SK-N-SH (cell line): ENCODE measurements at regions not wholly inside any gene's neighbourhood (a gene's known extent, or its start where the extent isn't known, plus 50 kb on each side); places are given as distances from the start of the nearest gene placed in this dataset.

Experiments used
- CTCF ChIA-PET: fragments of 300-600, 350-600 bp; formaldehyde crosslinking; extraction: SDS; loops from one replicate; lab custom pipeline; 2021; lab: Yijun Ruan, JAX
- POLR2A ChIA-PET: fragments of 350-600 bp; sonication (Branson Sonifier 250); formaldehyde crosslinking; extraction: SDS; loops from one replicate; lab custom pipeline; 2020; ENCODE audit warnings: antibody characterized with exemption, inconsistent platforms; lab: Yijun Ruan, JAX
- DNase-seq: peaks from one replicate; pipeline ENCODE4 v3.0.0; 2012
- H2AFZ ChIP-seq: fragments of 200-600 bp; sonication (generic); 2 replicates; pipeline ENCODE4 v1.8.1; 2016; ENCODE audit warnings: antibody characterized with exemption, mild to moderate bottlenecking, low read depth
- H3F3A ChIP-seq: fragments of 200-600 bp; sonication (generic); replicated peaks from 2 replicates; pipeline ENCODE3; 2016; ENCODE audit warnings: antibody characterized with exemption, mild to moderate bottlenecking; ENCODE audit not compliant: insufficient read depth
- H3K27ac ChIP-seq, 2 experiments: fragments of 200-500 bp in 1 of 2; fragments of 200-600 bp in 1 of 2; sonication (Bioruptor generic) in 1 of 2; sonication (generic), shearing (Covaris generic) in 1 of 2; 2 replicates each; pipeline versions ENCODE4 v1.5.1 to v1.6.1; 2014 to 2016; ENCODE audit warnings: low read depth in 2 of 2, inconsistent platforms in 1 of 2, low read length in 1 of 2, mild to moderate bottlenecking in 1 of 2, mixed read lengths in 1 of 2
- H3K27me3 ChIP-seq: fragments of 200-600 bp; sonication (generic), shearing (Covaris generic); 2 replicates; pipeline ENCODE4 v1.6.1; 2016; ENCODE audit warnings: mixed run types; ENCODE audit not compliant: insufficient read depth
- H3K36me3 ChIP-seq, 2 experiments: fragments of 200-500 bp in 1 of 2; fragments of 200-600 bp in 1 of 2; sonication (Bioruptor generic) in 1 of 2; sonication (generic) in 1 of 2; replicated peaks in 1 of 2; 2 replicates each; pipeline versions ENCODE3 to v1.5.1; 2014 to 2016; ENCODE audit warnings: low read length in 1 of 2, mild to moderate bottlenecking in 1 of 2; ENCODE audit not compliant: insufficient read depth in 2 of 2, control insufficient read depth in 1 of 2
- H3K4me1 ChIP-seq, 2 experiments: fragments of 200-500 bp in 1 of 2; fragments of 200-600 bp in 1 of 2; sonication (Bioruptor generic) in 1 of 2; sonication (generic), shearing (Covaris generic) in 1 of 2; 2 replicates each; pipeline versions ENCODE4 v1.5.1 to v1.6.1; 2014 to 2016; ENCODE audit warnings: low read depth in 1 of 2, low read length in 1 of 2, mixed run types in 1 of 2; ENCODE audit not compliant: insufficient read depth in 2 of 2, control insufficient read depth in 1 of 2
- H3K4me2 ChIP-seq: fragments of 200-600 bp; sonication (generic), shearing (Covaris generic); 2 replicates; pipeline ENCODE4 v1.6.1; 2017; ENCODE audit warnings: mixed run types
- H3K4me3 ChIP-seq, 2 experiments: fragments of 200-500 bp in 1 of 2; fragments of 200-600 bp in 1 of 2; sonication (Bioruptor generic) in 1 of 2; sonication (generic), shearing (Covaris generic) in 1 of 2; 2 replicates each; pipeline versions ENCODE4 v1.5.1 to v1.8.1; 2014 to 2016; ENCODE audit warnings: low read depth in 2 of 2, inconsistent platforms in 1 of 2, low read length in 1 of 2, mild to moderate bottlenecking in 1 of 2, mixed read lengths in 1 of 2, moderate library complexity in 1 of 2
- H3K79me2 ChIP-seq: fragments of 200-600 bp; sonication (generic); 2 replicates; pipeline ENCODE4 v1.8.1; 2017; ENCODE audit warnings: mild to moderate bottlenecking; ENCODE audit not compliant: insufficient read depth
- H3K9ac ChIP-seq: fragments of 200-600 bp; sonication (generic); 2 replicates; pipeline ENCODE4 v1.6.1; 2017; ENCODE audit warnings: mixed run types
- H3K9me2 ChIP-seq: fragments of 200-600 bp; sonication (generic); 2 replicates; pipeline ENCODE4 v1.6.1; 2017; ENCODE audit warnings: mixed run types
- H3K9me3 ChIP-seq: fragments of 200-600 bp; sonication (generic); 2 replicates; pipeline ENCODE4 v1.6.1; 2017; ENCODE audit warnings: mixed run types, mild to moderate bottlenecking, moderate library complexity
- H4K20me1 ChIP-seq: fragments of 200-600 bp; sonication (generic); 2 replicates; pipeline ENCODE4 v1.6.1; 2017; ENCODE audit warnings: mild to moderate bottlenecking, mixed run types; ENCODE audit not compliant: insufficient read depth
- ELF1 ChIP-seq: IDR thresholded peaks from 2 replicates; pipeline ENCODE4 v1.4.0; 2012
- EP300 ChIP-seq, 2 experiments: IDR thresholded peaks; 2 replicates each; pipeline versions ENCODE4 v1.4.0 to v1.6.1; 2012; ENCODE audit warnings: borderline replicate concordance in 1 of 2, low read depth in 1 of 2, low read length in 1 of 2
- FOSL2 ChIP-seq: IDR thresholded peaks from 2 replicates; pipeline ENCODE4 v1.4.0; 2012; ENCODE audit warnings: low read depth, mild to moderate bottlenecking, moderate library complexity, borderline replicate concordance
- FOXJ3 ChIP-seq: sonication (generic); formaldehyde crosslinking; IDR thresholded peaks from 2 replicates; pipeline ENCODE4 v1.5.1; 2020; ENCODE audit warnings: mild to moderate bottlenecking, missing genetic modification reagents
- GABPA ChIP-seq: IDR thresholded peaks from 2 replicates; pipeline ENCODE4 v1.4.0; 2012; ENCODE audit warnings: low read depth, mild to moderate bottlenecking
- GATA2 ChIP-seq: sonication (generic); formaldehyde crosslinking; IDR thresholded peaks from 2 replicates; pipeline ENCODE4 v1.5.0; 2020; ENCODE audit warnings: mild to moderate bottlenecking, missing genetic modification reagents
- JUND ChIP-seq: IDR thresholded peaks from 2 replicates; pipeline ENCODE4 v1.4.0; 2012
- MAX ChIP-seq: IDR thresholded peaks from 2 replicates; pipeline ENCODE4 v1.4.0; 2012; ENCODE audit warnings: low read depth
- MEF2A ChIP-seq: IDR thresholded peaks from 2 replicates; pipeline ENCODE4 v1.4.0; 2012; ENCODE audit warnings: low read depth, borderline replicate concordance
- NFIC ChIP-seq: IDR thresholded peaks from 2 replicates; pipeline ENCODE4 v1.4.0; 2012; ENCODE audit warnings: borderline replicate concordance
- PBX3 ChIP-seq: IDR thresholded peaks from 2 replicates; pipeline ENCODE4; 2012
- RAD21 ChIP-seq: IDR thresholded peaks from 2 replicates; pipeline ENCODE4 v1.6.1; 2012; ENCODE audit warnings: mild to moderate bottlenecking, low read length
- RCOR1 ChIP-seq: fragments of 150-350 bp; IDR thresholded peaks from 2 replicates; pipeline ENCODE4 v1.6.1; 2017; ENCODE audit warnings: antibody characterized with exemption, low read length
- REST ChIP-seq: IDR thresholded peaks from 2 replicates; pipeline ENCODE4 v1.6.1; 2012; ENCODE audit warnings: mild to moderate bottlenecking, low read depth, low read length, moderate library complexity
- RXRA ChIP-seq: IDR thresholded peaks from 2 replicates; pipeline ENCODE4 v1.4.0; 2012; ENCODE audit warnings: low read depth, mild to moderate bottlenecking, borderline replicate concordance
- SMC3 ChIP-seq: IDR thresholded peaks from 2 replicates; pipeline ENCODE4 v1.6.1; 2012; ENCODE audit warnings: low read depth, low read length, improper control_type of control experiment
- TAF1 ChIP-seq: IDR thresholded peaks from 2 replicates; pipeline ENCODE4 v1.6.1; 2012; ENCODE audit warnings: low read depth, mild to moderate bottlenecking, low read length, moderate library complexity, borderline replicate concordance
- TCF12 ChIP-seq: IDR thresholded peaks from 2 replicates; pipeline ENCODE4 v1.4.0; 2012
- TEAD4 ChIP-seq: IDR thresholded peaks from 2 replicates; pipeline ENCODE4 v1.4.0; 2012; ENCODE audit warnings: mild to moderate bottlenecking, borderline replicate concordance; ENCODE audit not compliant: insufficient read depth
- USF1 ChIP-seq: IDR thresholded peaks from 2 replicates; pipeline ENCODE4 v1.4.0; 2012; ENCODE audit warnings: low read depth, borderline replicate concordance
- USF2 ChIP-seq: fragments of 150-350 bp; IDR thresholded peaks from 2 replicates; pipeline ENCODE4 v1.6.1; 2017; ENCODE audit warnings: antibody characterized with exemption, low read length, low read depth, borderline replicate concordance
- YY1 ChIP-seq: IDR thresholded peaks from 2 replicates; pipeline ENCODE4 v1.4.0; 2012; ENCODE audit warnings: low read depth, mild to moderate bottlenecking
- WGBS: methylation state at CpG from one replicate; pipeline ENCODE4 v1.1.6; 2017; ENCODE audit warnings: low lambda C conversion rate; 5-methylcytosine and 5-hydroxymethylcytosine counted together

- Histone ChIP-seq H3K27ac (peak overlapping the region in 1 of 2 experiments; percentile 72; a peak in 2 of 4 replicates), H3K27me3 (no peaks in the 10 kb centered on the region), H3K9me2 (no peaks in the 10 kb centered on the region; the same call in 1 of the 2 replicates), H3K4me3 (no peak overlapping the region)
- TF ChIP-seq EP300 (IDR thresholded peaks at IDR 0.05; ENCODE audit: borderline replicate concordance in 1 of 2, low read depth in 1 of 2, low read length in 1 of 2) (no peak), GATA2 (CRISPR knock-in tag) (no peak), TCF12 (peak; percentile 37; the same call in 1 of the 2 replicates), MAX (no peak), JUND (no peak)
- TF ChIP-seq, all 33 proteins: peak for 1
- peaks cover 0 to 13% of the 10 kb centered on the region in 2 experiments; a peak in 2 of 4 replicates for H3K4me1 ChIP-seq
- H3K9me3 ChIP-seq, result no peaks in the 10 kb centered on the region
- ChIA-PET CTCF (interaction anchor here (1.8 kb wide), 1 partner anchor 9 kb away, joined by 5 read pairs; no protein-coding TSS in a partner anchor), POLR2A (no interaction called here)
- DNase-seq, result no peak
- H3K79me2 ChIP-seq, result no peaks in the 10 kb centered on the region
- no peak overlapping the region for H3K9ac ChIP-seq
- peaks cover 20% of the 10 kb centered on the region for H3F3A ChIP-seq
- 82% methylated on average over 1 of the region's 1 CpG for WGBS
- H2AFZ ChIP-seq, result peak overlapping the region; percentile 23; the same call in 1 of the 2 replicates
- H4K20me1 ChIP-seq, result no peaks in the 10 kb centered on the region
- no peak overlapping the region for H3K4me2 ChIP-seq
- H3K36me3 ChIP-seq, result no peaks in the 10 kb centered on the region
Observed at GRCh38 chr1:70778934-70779333, 268.7 kb downstream of the PTGER3 start.

GRCh38 chr1:70779571-70779970 lies 268.0 kb downstream of the PTGER3 start:
- no peak overlapping the region for H3K9ac ChIP-seq
- TF ChIP-seq TAF1 (no peak), FOXJ3 (no peak), GABPA (no peak), JUND (peak; percentile 75), RCOR1 (no peak), EP300 (IDR thresholded peaks at IDR 0.05; ENCODE audit: borderline replicate concordance in 1 of 2, low read depth in 1 of 2, low read length in 1 of 2) (peak in 1 of 2 experiments; percentile 52; a peak in 1 of 4 replicates), PBX3 (peak; percentile 38; the same call in 1 of the 2 replicates), TEAD4 (peak; percentile 61; the same call in 1 of the 2 replicates), USF1 (no peak), RXRA (peak; percentile 66; the same call in 1 of the 2 replicates), FOSL2 (peak; percentile 81), YY1 (peak; percentile 45; the same call in 1 of the 2 replicates), REST (no peak), MEF2A (peak; percentile 59; the same call in 1 of the 2 replicates), ELF1 (0 out of 2 replicates have a peak, but pooled peaks have one; percentile 12), SMC3 (no peak), RAD21 (no peak), NFIC (no peak; the same call in none of the 2 replicates), USF2 (no peak), TCF12 (peak; percentile 72)

More at GRCh38 chr1:70779571-70779970, 268.0 kb downstream of the PTGER3 start:
- no peak overlapping the region for H3K4me2 ChIP-seq
- CTCF ChIA-PET, result no interaction called here
- H3K9me3 ChIP-seq, result no peaks in the 10 kb centered on the region
- H4K20me1 ChIP-seq, result no peaks in the 10 kb centered on the region
- H3F3A ChIP-seq, result peaks cover 20% of the 10 kb centered on the region
- no peaks in the 10 kb centered on the region for H3K27me3 ChIP-seq
- no peak overlapping the region for H3K4me3 ChIP-seq
- H3K4me1 ChIP-seq, result peaks cover 0 to 13% of the 10 kb centered on the region in 2 experiments; a peak in 2 of 4 replicates
- no peak for DNase-seq
- H3K36me3 ChIP-seq, result no peaks in the 10 kb centered on the region
- no peaks in the 10 kb centered on the region for H3K79me2 ChIP-seq
- H3K9me2 ChIP-seq, result no peaks in the 10 kb centered on the region; the same call in 1 of the 2 replicates
- POLR2A ChIA-PET, result no interaction called here
- 17% methylated on average over 3 of the region's 3 CpGs for WGBS
- peak overlapping the region in 1 of 2 experiments; percentile 72; a peak in 2 of 4 replicates for H3K27ac ChIP-seq
- H2AFZ ChIP-seq, result peak overlapping the region; percentile 23; the same call in 1 of the 2 replicates
